ENCODE measurements at regions not wholly inside any gene's neighbourhood (a gene's known extent, or its start where the extent isn't known, plus 50 kb on each side); places are given as distances from the start of the nearest gene placed in this dataset.

GRCh38 chr10:80000541-80000940 is 51.6 kb upstream of the SFTPD start:
- Histone ChIP-seq H4K20me1 (ENCODE audit: insufficient read depth) (no peaks in the 10 kb centered on the region), H2AFZ (ENCODE audit: low read depth) (no peak overlapping the region), H3K9me2 (no peaks in the 10 kb centered on the region), H3K36me3 (replicated peaks in 1 of 2; ENCODE audit: control insufficient read depth in 1 of 2, insufficient read depth in 2 of 2, low read length in 1 of 2) (no peaks in the 10 kb centered on the region), H3K4me1 (ENCODE audit: control insufficient read depth in 1 of 2, insufficient read depth in 2 of 2, low read depth in 1 of 2, low read length in 1 of 2) (no peaks in the 10 kb centered on the region; a peak in 1 of 4 replicates), H3K27me3 (ENCODE audit: insufficient read depth) (no peaks in the 10 kb centered on the region), H3K4me2 (no peak overlapping the region), H3K79me2 (ENCODE audit: insufficient read depth) (no peaks in the 10 kb centered on the region), H3K27ac (ENCODE audit: low read depth in 2 of 2, low read length in 1 of 2) (no peak overlapping the region), H3F3A (replicated peaks; ENCODE audit: insufficient read depth) (no peaks in the 10 kb centered on the region), H3K9me3 (no peaks in the 10 kb centered on the region), H3K4me3 (ENCODE audit: low read depth in 2 of 2, low read length in 1 of 2) (no peak overlapping the region), H3K9ac (no peak overlapping the region)
- TF ChIP-seq TAF1 (IDR thresholded peaks at IDR 0.05; ENCODE audit: borderline replicate concordance, low read depth, low read length): no peak
- no peak for TF ChIP-seq CTCF (IDR thresholded peaks at IDR 0.05)
- TF ChIP-seq CHD2 (IDR thresholded peaks at IDR 0.05; ENCODE audit: low read length, partially characterized antibody): no peak
- no peak for TF ChIP-seq EZH2phosphoT487 (IDR thresholded peaks at IDR 0.05; ENCODE audit: borderline replicate concordance, low read depth)
- no peak for TF ChIP-seq MXI1 (IDR thresholded peaks at IDR 0.05; ENCODE audit: low read depth, low read length)
- TF ChIP-seq RAD21 (IDR thresholded peaks at IDR 0.05; ENCODE audit: low read length): no peak
- TF ChIP-seq POLR2AphosphoS5 (IDR thresholded peaks at IDR 0.05; ENCODE audit: low read depth, low read length): no peak
- no peak for TF ChIP-seq TEAD4 (IDR thresholded peaks at IDR 0.05; ENCODE audit: borderline replicate concordance, insufficient read depth)
- no peak for TF ChIP-seq FOXM1 (IDR thresholded peaks at IDR 0.05; ENCODE audit: low read depth)
- no peak for TF ChIP-seq USF2 (IDR thresholded peaks at IDR 0.05; ENCODE audit: borderline replicate concordance, low read depth, low read length)
- DNase-seq: no peak
- ChIA-PET CTCF (no interaction called here), POLR2A (no interaction called here)
- WGBS (ENCODE audit: low lambda C conversion rate): 45% methylated on average over 5 of the region's 5 CpGs

Small RNA genes lying in the stretch of these regions (small RNA-seq; reads per million reads assigned to genes)
- gene AL356095.1: 0 reads per million in 7 experiments

Data from SK-N-SH (cell line).